ENCODE measurements at regions not wholly inside any gene's neighbourhood (a gene's known extent, or its start where the extent isn't known, plus 50 kb on each side); places are given as distances from the start of the nearest gene placed in this dataset.

DNA sequence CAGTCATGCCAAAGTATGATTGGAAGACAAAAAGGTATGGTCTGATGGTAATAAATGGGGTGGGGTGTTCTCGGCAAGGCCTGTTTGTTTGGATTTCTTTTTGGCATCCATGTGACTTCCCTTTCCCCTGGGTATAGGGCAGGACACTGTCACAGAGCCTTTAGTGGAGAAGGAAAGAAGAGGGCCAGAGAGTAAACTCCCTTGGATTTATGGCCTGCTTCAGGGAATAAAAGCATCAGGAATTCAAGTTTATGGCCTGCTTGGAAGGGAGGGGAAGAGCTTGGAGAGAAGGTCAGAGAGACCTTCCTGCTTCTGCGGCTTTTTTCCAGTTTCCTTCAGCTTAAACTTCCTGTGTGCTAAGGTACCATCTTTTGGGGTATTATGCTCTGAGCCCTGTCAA lies 179.4 kb upstream of the ADAMTS9 start:
- Mint-ChIP-seq H3K27me3 (no peaks in the 10 kb centered on the region), H3K27ac (no peak overlapping the region)

DNA sequence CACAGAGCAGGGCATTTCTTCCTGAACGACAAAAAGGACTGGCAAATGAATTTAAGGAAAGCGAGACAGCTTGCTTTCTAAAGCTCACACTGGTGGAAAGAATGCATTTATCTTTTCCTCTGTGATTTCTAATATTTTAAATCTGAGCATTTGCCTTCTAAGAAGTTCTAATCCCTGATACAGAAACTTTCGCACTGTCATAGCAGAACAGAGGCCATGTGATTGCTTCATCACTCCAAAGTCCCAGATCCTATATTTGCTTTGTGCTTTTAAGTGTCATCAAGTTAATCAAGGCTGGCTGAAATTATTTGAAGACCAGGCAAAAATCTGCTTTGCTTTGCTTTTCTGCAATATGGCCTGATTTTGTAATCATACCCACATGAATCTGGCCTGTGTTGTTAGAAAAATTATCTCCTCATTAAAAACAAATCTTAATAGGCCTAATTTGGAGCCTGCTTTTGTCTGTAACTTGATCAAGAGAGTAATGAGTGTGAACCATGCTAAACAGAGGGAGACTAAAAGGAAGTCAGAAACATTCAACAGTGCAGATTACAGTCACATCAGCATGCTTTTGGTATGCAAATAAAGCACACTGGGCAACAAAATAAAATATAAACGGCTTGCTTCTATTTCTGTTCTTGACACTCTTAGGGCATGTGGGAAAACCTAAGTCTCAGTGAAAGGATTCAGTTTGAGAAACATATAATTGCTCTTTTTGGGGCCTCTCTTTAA lies 178.2 kb upstream of the ADAMTS9 start:
- intact Hi-C loops (cut with micrococcal nuclease), result no loop called here
- peaks cover 15% of the 10 kb centered on the region for H3K9me3 Mint-ChIP-seq
- H3K36me3 Mint-ChIP-seq (ENCODE audit: low read depth), result no peaks in the 10 kb centered on the region
- no peaks in the 10 kb centered on the region for H3K27me3 Mint-ChIP-seq
- H3K4me3 Mint-ChIP-seq, result no peak overlapping the region
- H3K27ac Mint-ChIP-seq, result no peak overlapping the region
- no peaks in the 10 kb centered on the region for H3K4me1 Mint-ChIP-seq (ENCODE audit: low read depth)

More for the DNA sequence above, 179.4 kb upstream of the ADAMTS9 start:
- Mint-ChIP-seq H3K36me3 (ENCODE audit: low read depth) (no peaks in the 10 kb centered on the region), H3K4me1 (ENCODE audit: low read depth) (no peaks in the 10 kb centered on the region), H3K9me3 (peaks cover 16% of the 10 kb centered on the region), H3K4me3 (no peak overlapping the region)
- intact Hi-C loops (cut with micrococcal nuclease), result no loop called here

DNA sequence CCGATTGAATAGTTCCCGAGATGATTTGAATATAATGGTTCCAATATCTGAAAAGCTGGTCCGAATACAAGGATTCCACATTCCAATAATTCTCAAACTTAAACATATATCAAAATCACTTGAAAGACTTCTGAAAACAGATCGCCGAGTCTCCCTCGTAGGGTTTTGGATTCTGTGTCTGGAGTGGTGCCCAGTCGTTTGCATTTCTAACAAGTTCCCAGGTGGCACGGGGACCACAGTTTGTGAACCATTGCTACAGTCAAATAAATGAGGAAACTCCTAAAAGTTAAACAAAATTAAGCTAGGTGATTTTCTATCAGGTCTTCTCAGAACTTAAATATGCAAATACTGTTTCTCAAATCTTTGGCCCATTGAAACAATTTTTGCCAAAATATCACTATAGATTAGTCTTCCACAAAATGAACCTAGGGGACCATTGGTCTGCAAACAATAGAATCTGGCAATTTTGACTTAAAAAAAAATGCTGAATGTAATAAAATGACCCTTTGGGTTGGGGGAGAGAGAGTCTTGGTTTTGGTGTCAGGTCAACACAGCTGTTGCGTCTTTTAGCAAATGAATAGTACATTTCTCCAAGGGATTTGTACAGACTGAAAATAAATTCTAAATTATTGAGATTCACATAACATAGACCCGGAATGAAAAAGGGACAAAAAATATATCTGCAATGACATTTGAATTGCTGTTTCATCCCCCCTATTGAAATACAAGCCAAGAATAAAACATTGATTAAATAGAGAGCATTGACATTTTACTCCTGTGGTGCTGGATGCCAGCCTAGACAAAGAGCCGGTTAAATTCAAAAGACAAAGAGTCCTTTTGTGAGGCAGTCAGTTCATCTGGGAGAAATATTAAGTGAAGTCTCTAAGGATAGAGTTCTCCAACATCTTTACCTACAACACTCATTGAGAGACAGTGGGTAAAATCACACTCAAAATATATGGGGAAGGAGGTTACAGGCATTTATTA lies 175.7 kb upstream of the ADAMTS9 start:
- intact Hi-C loops (cut with micrococcal nuclease), result no loop called here
- H3K4me1 Mint-ChIP-seq (ENCODE audit: low read depth), result no peaks in the 10 kb centered on the region
- peaks cover 24% of the 10 kb centered on the region for H3K9me3 Mint-ChIP-seq
- H3K27me3 Mint-ChIP-seq, result no peaks in the 10 kb centered on the region
- no peak overlapping the region for H3K27ac Mint-ChIP-seq
- H3K4me3 Mint-ChIP-seq, result no peak overlapping the region
- H3K36me3 Mint-ChIP-seq (ENCODE audit: low read depth), result no peaks in the 10 kb centered on the region

DNA sequence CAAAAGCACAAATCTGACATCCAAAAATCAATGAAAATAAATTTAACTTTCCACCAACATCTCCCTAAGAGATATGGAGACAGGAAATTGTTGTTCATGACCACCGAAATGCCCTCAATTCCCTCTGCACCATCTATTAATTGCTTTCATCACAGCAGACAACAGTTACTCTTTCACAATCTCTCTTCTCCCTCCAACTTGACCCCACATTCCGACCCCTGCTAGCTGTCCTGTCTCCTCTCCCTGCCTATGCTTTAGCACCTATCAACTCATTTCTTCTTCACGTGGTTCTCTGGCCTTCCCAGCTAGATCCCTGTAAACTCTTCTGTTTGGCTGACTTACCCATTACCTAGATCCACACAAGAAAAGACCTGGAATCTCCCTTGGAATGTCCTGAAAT lies 173.9 kb upstream of the ADAMTS9 start:
- no peaks in the 10 kb centered on the region for H3K4me1 Mint-ChIP-seq (ENCODE audit: low read depth)
- no peaks in the 10 kb centered on the region for H3K27me3 Mint-ChIP-seq
- no peak overlapping the region for H3K27ac Mint-ChIP-seq
- H3K4me3 Mint-ChIP-seq, result no peak overlapping the region
- H3K36me3 Mint-ChIP-seq (ENCODE audit: low read depth), result no peaks in the 10 kb centered on the region
- peaks cover 24% of the 10 kb centered on the region for H3K9me3 Mint-ChIP-seq
- intact Hi-C loops (cut with micrococcal nuclease), result no loop called here

DNA sequence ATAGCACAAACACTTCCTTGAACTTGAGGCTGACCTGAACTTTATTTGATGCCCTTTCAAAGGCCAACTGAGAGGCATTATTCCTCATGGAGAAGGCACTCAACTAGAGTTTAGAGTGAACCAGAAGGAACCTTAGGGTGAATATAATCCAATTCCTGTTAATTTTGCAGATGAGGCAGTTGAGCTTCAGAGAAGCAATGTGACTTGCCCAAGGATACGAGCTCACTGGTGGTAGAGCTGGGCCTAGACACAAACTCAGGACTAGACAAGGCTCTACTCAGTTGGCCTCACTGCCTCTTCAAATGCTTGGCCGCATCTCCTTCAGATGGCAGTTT lies 172.7 kb upstream of the ADAMTS9 start:
- no peaks in the 10 kb centered on the region for H3K27me3 Mint-ChIP-seq
- H3K36me3 Mint-ChIP-seq (ENCODE audit: low read depth), result no peaks in the 10 kb centered on the region
- H3K4me1 Mint-ChIP-seq (ENCODE audit: low read depth), result no peaks in the 10 kb centered on the region
- no peak overlapping the region for H3K4me3 Mint-ChIP-seq
- H3K9me3 Mint-ChIP-seq, result peaks cover 24% of the 10 kb centered on the region
- intact Hi-C loops (cut with micrococcal nuclease), result no loop called here
- no peak overlapping the region for H3K27ac Mint-ChIP-seq

DNA sequence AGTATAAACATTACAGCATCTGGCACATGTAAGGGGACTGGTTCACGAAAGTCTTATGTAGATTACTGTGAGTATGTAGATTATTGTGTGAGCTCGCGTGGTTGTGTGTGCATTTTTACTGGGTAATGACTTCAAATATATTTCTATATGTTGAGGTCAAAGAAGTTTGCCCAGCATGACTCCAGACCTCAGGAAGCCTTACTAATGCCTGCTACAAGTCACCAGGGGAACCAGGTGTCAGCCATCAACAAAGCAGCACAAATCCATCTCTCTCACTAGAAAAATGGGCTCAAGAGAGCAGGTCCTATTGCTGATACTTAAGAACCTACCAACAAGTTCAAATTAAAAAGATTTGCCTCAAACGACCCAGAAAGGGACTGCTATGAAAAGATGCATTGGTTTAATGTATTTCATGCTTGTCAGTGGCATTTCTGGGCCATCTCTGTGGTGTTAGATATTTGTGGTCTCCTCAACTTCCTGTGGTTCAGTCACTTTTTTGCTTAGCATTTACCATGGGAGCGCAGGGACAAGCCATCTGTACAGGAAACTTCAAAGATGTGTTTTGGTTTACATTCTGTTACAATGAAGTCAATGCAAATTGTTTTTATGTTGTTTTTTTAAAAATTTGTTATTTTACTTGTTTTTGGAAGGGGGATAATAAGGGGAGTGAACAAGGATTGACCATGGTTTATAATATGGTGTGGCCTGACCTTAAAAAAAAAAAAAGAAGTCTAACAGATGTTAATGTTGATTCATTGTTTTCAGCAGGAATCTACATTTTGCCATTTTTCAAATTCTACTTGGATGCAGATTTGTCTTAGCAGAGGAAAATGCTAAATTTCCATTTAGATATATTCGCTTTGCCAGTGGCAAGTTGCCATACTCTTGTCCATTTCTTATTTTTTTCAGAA lies 172.1 kb upstream of the ADAMTS9 start:
- Mint-ChIP-seq H3K27ac (no peak overlapping the region), H3K9me3 (peaks cover 24% of the 10 kb centered on the region), H3K27me3 (no peaks in the 10 kb centered on the region), H3K36me3 (ENCODE audit: low read depth) (no peaks in the 10 kb centered on the region), H3K4me3 (no peak overlapping the region), H3K4me1 (ENCODE audit: low read depth) (no peaks in the 10 kb centered on the region)
- intact Hi-C loops (cut with micrococcal nuclease), result no loop called here

DNA sequence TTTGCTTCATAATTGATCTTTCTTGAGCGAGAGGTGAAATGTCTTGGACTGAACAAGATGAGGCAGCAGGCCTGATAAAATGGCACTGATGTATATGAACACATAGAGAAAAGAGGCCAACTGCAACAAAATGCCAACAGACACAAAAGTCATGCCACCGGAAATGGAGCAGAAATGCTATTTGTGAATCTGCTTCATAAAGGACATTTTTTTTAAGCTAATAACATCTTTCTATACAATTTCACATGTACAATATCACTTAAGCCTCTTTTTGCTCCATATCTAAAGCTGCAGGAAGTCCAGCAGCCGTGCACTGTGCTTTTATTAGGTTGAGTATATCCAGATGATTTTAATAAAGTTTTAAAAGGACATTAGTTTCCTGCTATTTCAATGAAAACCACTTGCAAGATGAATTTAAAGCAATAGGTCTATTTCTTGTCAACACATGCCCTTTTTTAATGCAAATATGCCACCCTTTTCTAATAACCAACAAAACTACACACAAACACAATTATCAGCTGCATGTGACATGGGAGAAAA lies 169.2 kb upstream of the ADAMTS9 start:
- H3K27me3 Mint-ChIP-seq, result no peaks in the 10 kb centered on the region
- intact Hi-C loops (cut with micrococcal nuclease), result no loop called here

DNA sequence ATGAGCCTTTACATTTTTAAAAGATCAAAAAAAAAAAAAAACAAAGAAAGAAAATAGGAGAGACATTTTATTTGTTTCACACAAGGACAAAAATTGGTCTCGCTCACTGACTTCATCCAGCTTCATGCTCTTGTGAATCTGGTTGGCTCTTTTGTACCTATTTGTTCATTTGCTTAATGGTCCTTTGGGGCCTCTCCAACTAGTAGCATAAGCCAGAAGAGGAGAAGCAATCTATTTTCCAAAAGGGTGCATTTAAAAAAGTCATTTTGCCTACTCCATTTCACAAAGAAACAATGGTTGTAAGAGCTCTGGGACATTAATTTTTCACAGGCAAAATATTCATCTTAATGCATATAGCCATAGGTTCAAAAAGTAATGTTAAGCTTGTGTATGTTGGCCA lies 168.3 kb upstream of the ADAMTS9 start:
- Mint-ChIP-seq H3K27ac (no peak overlapping the region), H3K4me3 (no peak overlapping the region), H3K4me1 (ENCODE audit: low read depth) (no peaks in the 10 kb centered on the region), H3K27me3 (no peaks in the 10 kb centered on the region), H3K9me3 (peaks cover 8% of the 10 kb centered on the region), H3K36me3 (ENCODE audit: low read depth) (no peaks in the 10 kb centered on the region)
- intact Hi-C loops (cut with micrococcal nuclease), result no loop called here

More for the DNA sequence above, 169.2 kb upstream of the ADAMTS9 start:
- H3K9me3 Mint-ChIP-seq, result peaks cover 8% of the 10 kb centered on the region
- H3K27ac Mint-ChIP-seq, result no peak overlapping the region
- H3K4me1 Mint-ChIP-seq (ENCODE audit: low read depth), result no peaks in the 10 kb centered on the region
- H3K36me3 Mint-ChIP-seq (ENCODE audit: low read depth), result no peaks in the 10 kb centered on the region
- no peak overlapping the region for H3K4me3 Mint-ChIP-seq

DNA sequence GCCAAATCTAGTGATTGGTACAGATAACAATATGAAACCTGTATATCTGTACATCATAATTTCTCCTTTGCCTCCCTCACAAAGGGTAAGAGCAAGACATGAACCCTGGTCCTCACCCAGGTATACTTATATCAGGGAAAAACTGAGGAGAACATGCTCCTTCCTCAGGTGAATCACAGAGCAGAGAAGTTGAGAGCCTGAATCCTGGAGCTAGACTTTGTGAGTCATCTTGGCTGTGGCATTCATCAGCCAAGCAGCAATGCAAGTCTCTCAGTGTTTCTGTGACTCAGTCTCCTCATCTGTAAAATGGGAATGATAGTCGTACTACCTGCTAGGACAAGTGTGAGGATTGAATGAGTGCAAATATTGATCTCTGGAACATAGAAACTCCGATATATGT lies 165.7 kb upstream of the ADAMTS9 start:
- no peaks in the 10 kb centered on the region for H3K36me3 Mint-ChIP-seq (ENCODE audit: low read depth)
- no peak overlapping the region for H3K4me3 Mint-ChIP-seq
- H3K27ac Mint-ChIP-seq, result no peak overlapping the region
- H3K9me3 Mint-ChIP-seq, result peaks cover 8% of the 10 kb centered on the region
- H3K27me3 Mint-ChIP-seq, result no peaks in the 10 kb centered on the region
- H3K4me1 Mint-ChIP-seq (ENCODE audit: low read depth), result no peaks in the 10 kb centered on the region
- intact Hi-C loops (cut with micrococcal nuclease), result no loop called here

DNA sequence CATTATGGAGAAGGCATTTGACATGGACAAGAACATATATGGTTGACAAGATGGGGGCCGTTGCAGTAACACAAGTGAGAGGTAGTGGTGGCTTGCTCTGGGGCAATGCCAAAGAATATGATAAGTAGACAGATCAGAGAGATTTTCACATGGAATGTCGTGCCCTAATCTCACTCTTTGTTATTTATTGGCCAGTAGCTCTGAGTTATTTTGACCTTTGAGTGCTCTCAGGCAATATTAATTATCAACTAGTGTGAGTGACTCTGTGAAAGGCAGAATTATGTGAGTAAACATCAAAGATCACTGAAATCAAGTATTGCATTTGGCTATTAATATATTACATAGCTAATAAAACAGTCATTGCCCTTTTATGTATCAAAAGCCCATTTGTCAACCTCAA lies 164.9 kb upstream of the ADAMTS9 start:
- Mint-ChIP-seq H3K36me3 (ENCODE audit: low read depth) (no peaks in the 10 kb centered on the region), H3K4me1 (ENCODE audit: low read depth) (no peaks in the 10 kb centered on the region), H3K27ac (no peak overlapping the region), H3K27me3 (no peaks in the 10 kb centered on the region), H3K4me3 (no peak overlapping the region), H3K9me3 (peaks cover 8% of the 10 kb centered on the region)
- intact Hi-C loops (cut with micrococcal nuclease), result no loop called here

DNA sequence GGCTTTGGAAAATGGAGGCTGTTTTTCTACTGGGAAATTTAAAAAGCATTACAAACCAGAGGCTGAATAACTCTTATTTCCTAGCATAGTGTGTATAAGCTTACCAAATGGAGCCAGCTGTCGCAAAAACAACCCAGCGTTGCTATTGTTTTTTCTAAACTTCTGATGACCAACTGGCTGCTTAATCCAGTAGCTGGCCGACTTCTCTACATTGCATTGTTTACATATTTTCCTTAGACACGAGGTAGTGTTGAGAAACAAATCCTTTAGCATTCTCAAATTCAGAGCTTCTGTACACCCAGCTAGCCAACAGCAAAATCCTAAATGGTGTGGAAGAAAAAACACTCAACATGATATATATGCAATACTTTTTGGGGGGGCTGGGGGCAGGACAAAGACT lies 161.0 kb upstream of the ADAMTS9 start:
- Mint-ChIP-seq H3K27ac (no peak overlapping the region), H3K27me3 (no peaks in the 10 kb centered on the region)
- intact Hi-C loops (cut with micrococcal nuclease), result no loop called here

DNA sequence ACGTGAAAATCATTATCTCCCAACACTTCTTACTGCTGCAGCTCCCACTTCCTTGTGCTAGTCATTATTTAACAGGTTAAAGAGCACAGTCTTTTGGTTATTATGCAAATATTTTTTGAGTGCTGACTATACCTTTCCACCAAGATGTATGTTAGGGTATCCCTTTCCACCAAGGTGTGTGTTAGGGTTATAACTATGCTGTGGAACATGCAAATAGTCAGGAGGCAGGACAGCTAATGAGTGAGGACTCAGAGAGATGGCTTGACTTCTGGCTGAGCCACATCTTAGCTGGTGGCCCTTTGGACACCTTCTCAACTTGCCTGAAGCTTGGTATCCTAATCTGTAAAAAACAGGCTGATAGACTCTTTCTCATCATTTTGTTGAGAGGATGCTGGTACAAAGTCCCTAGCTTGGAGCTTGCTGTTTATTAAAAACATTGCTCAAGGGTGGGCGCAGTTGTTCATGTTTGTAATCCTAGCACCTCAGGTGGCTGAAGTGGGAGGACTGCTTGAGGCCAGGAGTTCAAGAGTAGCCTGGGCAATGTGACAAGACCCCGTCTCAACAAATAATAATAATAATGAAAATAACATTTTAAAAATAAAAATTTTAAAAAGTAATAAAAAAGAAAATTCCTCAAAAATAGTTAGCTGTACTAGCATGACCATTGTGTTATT lies 160.5 kb upstream of the ADAMTS9 start:
- no peaks in the 10 kb centered on the region for H3K27me3 Mint-ChIP-seq
- no peak overlapping the region for H3K4me3 Mint-ChIP-seq
- H3K9me3 Mint-ChIP-seq, result peaks cover 19% of the 10 kb centered on the region
- intact Hi-C loops (cut with micrococcal nuclease), result no loop called here
- H3K4me1 Mint-ChIP-seq (ENCODE audit: low read depth), result no peaks in the 10 kb centered on the region
- H3K27ac Mint-ChIP-seq, result no peak overlapping the region
- no peaks in the 10 kb centered on the region for H3K36me3 Mint-ChIP-seq (ENCODE audit: low read depth)

More for the DNA sequence above, 161.0 kb upstream of the ADAMTS9 start:
- H3K4me1 Mint-ChIP-seq (ENCODE audit: low read depth), result no peaks in the 10 kb centered on the region
- H3K36me3 Mint-ChIP-seq (ENCODE audit: low read depth), result no peaks in the 10 kb centered on the region
- no peak overlapping the region for H3K4me3 Mint-ChIP-seq
- H3K9me3 Mint-ChIP-seq, result peaks cover 19% of the 10 kb centered on the region

DNA sequence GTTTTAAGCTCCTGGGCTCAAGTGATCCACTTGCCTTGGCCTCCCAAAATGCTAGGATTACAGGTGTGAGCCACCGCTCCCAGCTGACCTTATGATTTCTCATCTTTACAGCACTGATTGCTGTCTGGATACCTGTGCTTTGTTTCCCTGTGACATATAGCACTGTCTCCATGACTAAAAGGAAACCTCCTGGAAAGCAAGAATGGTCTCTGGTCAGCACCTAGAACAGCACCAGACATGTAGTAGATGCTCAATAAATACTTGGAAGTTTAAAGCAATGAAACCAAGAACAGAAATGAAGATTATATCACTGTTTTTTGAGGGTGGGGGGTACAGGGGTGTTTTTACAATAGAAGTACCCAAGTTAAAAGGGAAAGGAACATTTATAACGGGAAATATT lies 156.8 kb upstream of the ADAMTS9 start:
- H3K36me3 Mint-ChIP-seq (ENCODE audit: low read depth), result no peaks in the 10 kb centered on the region
- intact Hi-C loops (cut with micrococcal nuclease), result no loop called here
- H3K9me3 Mint-ChIP-seq, result peaks cover 11% of the 10 kb centered on the region
- no peak overlapping the region for H3K4me3 Mint-ChIP-seq
- no peak overlapping the region for H3K27ac Mint-ChIP-seq
- no peaks in the 10 kb centered on the region for H3K4me1 Mint-ChIP-seq (ENCODE audit: low read depth)
- H3K27me3 Mint-ChIP-seq, result no peaks in the 10 kb centered on the region
